Kidney tubule cell (primary cell): ENCODE measurements at regions not wholly inside any gene's neighbourhood (a gene's known extent, or its start where the extent isn't known, plus 50 kb on each side); places are given as distances from the start of the nearest gene placed in this dataset.
"Not testable (repeated sequence)": the region's sequence is repeated elsewhere in the genome, so short reads cannot be mapped to it uniquely, and the experiment has no call there.

Source experiments
- DNase-seq: peaks from one replicate; pipeline ENCODE4 v3.0.0-alpha.2; 2018; ENCODE audit warnings: low spot score

DNA sequence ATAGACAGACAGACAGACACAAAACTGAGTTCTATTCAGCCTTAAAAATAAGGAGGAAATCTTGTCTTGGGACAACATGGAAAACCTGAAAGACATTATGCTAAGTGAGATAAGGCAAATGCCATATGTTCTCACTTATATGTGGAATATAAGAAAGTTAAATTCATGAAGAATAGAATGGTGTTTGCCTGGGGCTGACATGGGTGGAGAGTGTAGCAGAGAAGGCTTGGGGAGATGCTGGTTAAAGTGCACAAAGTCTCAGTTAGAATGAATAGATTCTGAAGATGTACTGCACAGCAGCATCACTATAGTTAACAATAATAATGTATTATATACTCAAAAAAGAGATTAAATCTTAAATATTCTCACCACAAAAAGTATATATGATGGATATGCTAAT is 355.5 kb downstream of the LRRIQ3 start:
- no peak for DNase-seq

- peak; percentile 37 for DNase-seq
These were observed 358.1 kb downstream of the LRRIQ3 start for GRCh38 chr1:73839922-73840321.

DNA sequence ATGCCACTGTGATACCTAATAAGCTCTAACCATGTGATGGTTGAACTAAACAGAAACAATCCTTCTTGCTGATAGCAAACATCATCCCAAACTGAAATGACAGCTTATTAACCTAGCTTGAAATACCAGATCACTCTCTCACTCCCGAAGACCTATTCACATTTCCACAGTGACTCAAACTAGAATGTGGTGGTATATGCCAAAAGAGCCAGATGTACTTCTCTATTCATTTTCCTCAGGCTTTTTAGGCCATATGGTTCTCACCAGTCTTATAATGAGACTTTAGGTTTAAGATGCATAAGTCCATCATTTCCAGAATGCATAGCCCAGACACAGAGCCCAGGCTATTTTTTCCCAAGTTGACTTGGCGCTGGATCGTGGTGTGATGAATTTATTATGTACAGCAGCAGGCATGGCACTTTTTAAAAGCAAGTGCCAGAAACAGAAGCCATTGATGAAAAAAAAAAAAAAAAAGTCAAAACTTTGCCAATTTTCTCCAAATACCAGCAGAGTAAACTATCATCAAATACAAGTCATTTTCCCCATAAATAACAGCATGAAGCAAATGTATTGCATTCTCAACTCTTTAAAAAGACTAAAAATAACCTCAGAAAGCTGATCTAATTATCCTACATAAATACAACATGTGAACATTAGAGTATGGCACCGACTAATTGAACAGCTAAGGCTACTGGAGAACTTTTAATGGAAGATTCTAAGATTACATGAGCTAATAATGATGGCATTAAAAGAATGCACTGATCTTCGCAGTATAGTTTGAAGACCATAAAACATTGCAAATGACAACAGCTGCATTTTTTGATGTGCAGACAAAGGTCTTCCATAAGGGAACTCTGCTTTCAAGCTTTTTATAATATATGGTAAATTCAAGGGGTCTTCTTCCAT is 365.4 kb downstream of the LRRIQ3 start:
- DNase-seq: no peak

- DNase-seq: not testable (repeated sequence)
These were observed 370.7 kb downstream of the LRRIQ3 start for GRCh38 chr1:73827283-73827682.

DNA sequence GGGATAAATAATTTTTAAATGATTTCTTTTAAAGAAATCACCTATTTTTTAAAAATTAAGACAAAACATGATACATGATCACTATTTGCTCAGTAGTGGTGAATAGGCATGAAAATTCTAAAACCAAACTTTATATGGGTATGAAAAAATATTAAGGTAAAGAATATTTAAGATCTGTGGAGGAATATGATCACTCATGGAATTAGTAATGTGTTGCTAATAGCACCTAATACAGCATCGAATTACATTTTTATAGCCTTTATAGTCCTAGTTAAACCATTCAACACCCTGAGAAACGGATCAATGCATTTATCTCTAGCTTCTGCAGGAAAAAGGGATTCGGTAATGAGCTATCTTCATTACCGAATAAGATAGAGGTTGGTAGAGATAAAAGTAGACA is 373.9 kb downstream of the LRRIQ3 start:
- no peak for DNase-seq

DNA sequence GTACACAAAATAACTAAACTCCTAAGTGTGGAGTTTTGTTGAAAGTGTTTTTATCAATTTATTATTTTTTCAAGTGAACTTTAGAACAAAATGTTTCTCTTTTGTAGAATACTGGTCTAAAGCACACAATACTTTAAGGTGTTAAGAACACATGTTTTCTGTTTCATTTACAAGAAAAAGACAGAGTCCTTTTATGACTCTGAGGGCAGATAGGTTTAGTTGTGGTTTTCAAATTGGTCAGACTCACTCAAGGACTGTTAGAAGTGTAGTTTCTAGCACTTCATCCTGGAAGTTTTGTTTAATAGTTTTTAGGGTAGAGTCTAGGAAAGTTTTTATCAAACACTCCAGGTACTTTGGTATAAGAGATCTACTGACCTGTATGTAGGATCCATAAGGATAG is 376.5 kb downstream of the LRRIQ3 start:
- DNase-seq: no peak

DNA sequence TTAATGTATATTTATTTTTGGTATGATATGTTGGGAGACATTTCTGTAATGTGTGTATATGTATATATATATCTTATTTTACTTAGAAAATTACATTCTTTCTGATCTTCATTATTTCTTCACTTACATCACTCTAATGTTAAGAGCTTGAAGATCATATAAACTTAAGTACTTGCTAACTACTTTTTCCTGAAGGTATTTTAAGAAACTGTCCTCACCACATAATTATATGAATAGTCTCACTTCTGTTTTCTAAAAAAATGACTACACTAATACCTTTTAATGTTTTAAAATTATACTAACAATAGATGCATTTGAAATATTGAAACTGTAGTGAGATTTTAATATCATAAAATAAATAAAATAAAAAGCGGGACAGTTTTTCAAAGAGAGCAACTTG is 377.1 kb downstream of the LRRIQ3 start:
- no peak for DNase-seq

DNA sequence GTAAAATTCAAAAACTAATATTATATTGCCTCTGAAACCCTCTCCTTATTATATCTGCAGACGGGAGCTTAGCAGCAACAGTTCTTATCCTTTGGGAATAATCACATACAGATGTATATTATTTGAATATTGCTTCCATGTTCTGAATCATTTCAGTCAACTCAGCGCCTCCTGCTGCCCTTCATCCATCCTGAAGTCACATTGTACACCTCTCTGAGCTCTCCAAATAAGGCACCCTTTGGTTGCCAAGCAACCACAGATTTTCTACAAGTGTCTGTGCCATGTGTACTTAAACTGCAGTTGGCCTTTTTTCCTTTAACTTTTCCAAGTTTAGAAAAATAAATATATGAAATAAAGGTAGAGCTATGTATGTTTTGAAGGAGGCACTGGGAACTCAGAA is 384.3 kb downstream of the LRRIQ3 start:
- no peak for DNase-seq

- DNase-seq: no peak
These were observed 384.7 kb downstream of the LRRIQ3 start for GRCh38 chr1:73813236-73813635.

DNA sequence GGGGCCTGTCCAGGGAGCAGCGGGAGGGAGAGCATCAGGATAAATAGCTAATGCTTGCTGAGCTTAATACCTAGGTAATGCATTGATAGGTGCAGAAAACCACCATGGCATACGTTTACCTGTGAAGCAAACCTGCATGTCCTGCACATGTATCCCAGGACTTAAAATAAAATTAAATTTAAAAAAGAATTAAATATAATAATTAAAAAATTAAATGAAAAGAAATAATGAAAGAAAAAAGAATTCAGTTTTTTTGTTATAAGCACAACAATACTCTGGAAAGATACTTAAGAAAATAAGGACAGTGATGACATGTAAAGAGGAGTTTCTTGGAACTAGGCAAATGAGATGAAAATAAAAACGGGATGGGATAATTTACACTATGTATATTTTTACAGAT is 386.2 kb downstream of the LRRIQ3 start:
- DNase-seq: no peak

GRCh38 chr1:73804935-73805334 is 393.0 kb downstream of the LRRIQ3 start:
- no peak for DNase-seq

- DNase-seq: no peak
These were observed 394.6 kb downstream of the LRRIQ3 start for GRCh38 chr1:73803380-73803779.

DNA sequence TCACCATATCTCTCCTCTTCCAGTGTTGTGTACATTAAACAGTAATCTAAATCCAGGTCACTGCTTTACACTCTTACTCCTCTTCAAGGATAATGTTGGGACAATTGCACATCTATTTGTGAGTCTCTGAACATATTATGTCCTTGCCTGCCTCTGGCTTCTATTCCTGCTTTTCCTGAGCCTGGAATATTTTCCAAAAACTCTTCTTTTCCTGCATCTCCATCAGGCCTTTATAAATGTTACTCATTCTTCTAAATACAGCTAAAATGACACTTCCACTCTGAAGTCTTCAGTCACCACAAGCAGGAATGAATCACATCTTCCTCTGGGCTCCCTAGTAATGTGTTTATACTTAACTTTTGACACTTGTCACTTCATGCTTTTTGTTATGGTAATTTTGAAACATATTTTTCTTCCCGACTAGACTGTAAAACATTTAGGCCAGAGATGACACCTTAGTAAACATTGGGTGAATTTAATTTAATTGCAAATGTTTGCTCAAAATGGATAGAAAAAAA is 396.0 kb downstream of the LRRIQ3 start:
- peak; percentile 40 for DNase-seq

- DNase-seq: peak; percentile 42
These were observed 397.6 kb downstream of the LRRIQ3 start for GRCh38 chr1:73800376-73800775.

DNA sequence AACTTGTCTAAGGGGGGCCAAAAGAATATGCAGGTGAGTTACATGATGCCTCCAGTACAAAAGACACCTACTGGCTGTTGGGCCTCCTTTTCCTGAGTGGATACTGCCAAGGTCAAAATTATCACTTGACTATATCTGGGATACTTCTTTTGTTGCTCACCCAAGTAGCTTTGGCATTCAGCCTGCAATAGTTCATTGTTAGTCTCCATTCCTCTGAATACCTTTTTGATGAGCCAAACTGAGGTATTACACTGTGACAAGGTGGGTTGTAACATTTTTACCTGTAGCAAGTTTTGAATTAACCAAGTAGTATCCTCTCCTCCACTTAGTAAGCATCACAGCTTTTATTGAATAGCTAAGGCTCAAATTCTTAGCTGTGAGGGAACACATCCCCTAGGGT is 408.0 kb downstream of the LRRIQ3 start:
- peak; percentile 83 for DNase-seq

DNA sequence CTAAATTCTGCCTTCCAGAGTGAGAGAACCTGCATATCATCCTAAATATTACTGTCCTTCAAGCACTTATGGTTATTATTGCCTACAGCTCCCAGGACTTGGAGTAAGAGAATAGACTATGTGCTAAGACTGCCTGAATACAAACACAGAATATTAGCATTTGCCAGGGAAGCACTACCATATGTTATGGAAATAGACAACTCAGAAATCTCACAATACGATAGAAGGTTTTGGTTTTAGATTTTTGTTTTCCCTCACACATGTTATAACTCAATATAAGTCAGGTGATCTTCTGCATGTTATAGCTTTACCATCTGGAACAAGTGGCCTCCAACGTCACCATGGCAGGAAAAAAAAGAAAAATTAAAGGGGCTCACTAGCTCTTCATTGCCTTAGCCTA is 413.9 kb downstream of the LRRIQ3 start:
- DNase-seq: no peak

- no peak for DNase-seq
These were observed 414.6 kb downstream of the LRRIQ3 start for GRCh38 chr1:73783352-73783751.

DNA sequence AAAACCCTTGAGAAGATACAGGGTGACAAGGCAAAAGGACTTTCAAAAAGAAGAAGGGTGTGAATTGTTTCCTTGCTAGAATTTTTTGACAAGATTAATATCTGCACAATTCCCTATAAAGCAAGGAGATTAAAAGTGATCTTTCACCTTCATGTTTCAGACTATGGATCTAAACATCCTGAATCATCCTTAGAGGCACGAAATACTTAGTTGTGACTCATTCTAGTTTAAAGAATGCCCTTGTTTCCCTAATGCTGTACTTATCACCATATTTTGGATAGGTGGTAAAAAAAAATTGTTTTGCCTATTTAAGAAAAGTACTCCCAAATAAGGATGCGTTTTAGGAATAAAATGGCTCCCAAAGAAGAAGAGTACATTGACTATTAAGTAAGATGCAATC is 415.1 kb downstream of the LRRIQ3 start:
- no peak for DNase-seq

- peak; percentile 45 for DNase-seq
These were observed 416.7 kb downstream of the LRRIQ3 start for GRCh38 chr1:73781251-73781650.

GRCh38 chr1:73778471-73778870 is 419.5 kb downstream of the LRRIQ3 start:
- no peak for DNase-seq

GRCh38 chr1:73775896-73776295 is 422.1 kb downstream of the LRRIQ3 start:
- no peak for DNase-seq

DNA sequence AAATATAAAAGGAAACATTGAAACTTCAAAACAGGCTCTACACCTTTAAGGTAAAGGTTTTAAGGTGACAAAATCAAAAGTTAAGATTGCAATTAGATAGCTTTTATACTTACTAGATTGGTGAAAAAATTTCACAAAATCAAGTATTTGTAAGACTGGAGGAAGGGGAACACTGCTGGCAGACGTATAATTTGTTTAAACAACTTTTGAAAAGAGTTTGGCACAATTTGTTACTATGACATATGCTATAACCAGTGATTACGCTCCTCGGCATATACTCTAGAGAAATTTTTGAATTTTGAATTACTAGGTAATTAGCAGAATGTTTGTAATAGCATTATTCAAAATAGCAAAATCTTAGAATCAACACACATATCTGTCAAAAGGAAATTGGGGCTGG is 425.0 kb downstream of the LRRIQ3 start:
- no peak for DNase-seq

- DNase-seq: no peak
These were observed 426.6 kb downstream of the LRRIQ3 start for GRCh38 chr1:73771396-73771795.
